GM12878 (cell line): ENCODE measurements at regions not wholly inside any gene's neighbourhood (a gene's known extent, or its start where the extent isn't known, plus 50 kb on each side); places are given as distances from the start of the nearest gene placed in this dataset.

Experiments
- ATAC-seq: fragments of 200-7000 bp; cut with Tn5 transposase; 3 replicates; pipeline ENCODE4 v1.9.1; 2020; ENCODE audit warnings: mild to moderate bottlenecking, moderate library complexity
- BruUV-seq: library from RNA; stranded (reverse); fragments of 400-500 nt; replicated peaks from 2 replicates; lab custom pipeline; 2021; lab: Mats Ljungman, UMichigan
- CTCF ChIA-PET: fragments of 300-600 bp; sonication (Branson Sonifier 250); formaldehyde crosslinking; extraction: SDS; loops from one replicate; lab custom pipeline; 2021; ENCODE audit warnings: inconsistent platforms; lab: Yijun Ruan, JAX
- POLR2A ChIA-PET: fragments of 350-600 bp; formaldehyde crosslinking; extraction: SDS; loops from one replicate; lab custom pipeline; 2021; ENCODE audit warnings: inconsistent platforms; lab: Charles Lee
- RAD21 ChIA-PET: fragments of 300-600 bp; sonication (Branson Sonifier 250); formaldehyde crosslinking; loops from one replicate; lab custom pipeline; 2023; ENCODE audit warnings: antibody characterized with exemption; ENCODE audit not compliant: unreplicated experiment; lab: Charles Lee
- SMC1A ChIA-PET: fragments of 300-600 bp; sonication (Branson Sonifier 250); formaldehyde crosslinking; loops from one replicate; lab custom pipeline; 2023; ENCODE audit not compliant: unreplicated experiment, uncharacterized antibody; lab: Charles Lee
- DNase-seq: peaks from one replicate; pipeline ENCODE4 v3.0.0-alpha.2; 2011; ENCODE audit warnings: low read depth, low spot score
- FAIRE-seq: peaks from 3 replicates; lab custom pipeline; 2011; peaks lifted over from hg19 to GRCh38; lab: Jason Lieb, UNC
- H2AFZ ChIP-seq: 2 replicates; pipeline ENCODE4 v1.6.0; 2011; ENCODE audit warnings: low read depth, low read length, control low read depth; ENCODE audit not compliant: control insufficient read depth
- H3K27ac ChIP-seq: 2 replicates; pipeline ENCODE4 v1.5.1; 2011; ENCODE audit warnings: control low read depth; ENCODE audit not compliant: control insufficient read depth, insufficient read depth
- H3K27me3 ChIP-seq, 2 experiments: replicated peaks in 1 of 2; 2 replicates each; pipeline versions ENCODE4 v1.6.0 to v1.6.1; 2011; ENCODE audit warnings: low read length in 1 of 2; ENCODE audit not compliant: control insufficient read depth in 2 of 2, insufficient read depth in 2 of 2
- H3K36me3 ChIP-seq, 2 experiments: 2 replicates each; pipeline ENCODE4 v1.5.1; 2011; ENCODE audit warnings: low read length in 1 of 2; ENCODE audit not compliant: control insufficient read depth in 2 of 2, insufficient read depth in 2 of 2
- H3K4me1 ChIP-seq: 2 replicates; pipeline ENCODE4 v1.6.1; 2011; ENCODE audit warnings: mild to moderate bottlenecking, low read length, moderate library complexity, mixed read lengths; ENCODE audit not compliant: control insufficient read depth, insufficient read depth
- H3K4me2 ChIP-seq: 2 replicates; pipeline ENCODE4 v1.6.0; 2011; ENCODE audit warnings: control low read depth; ENCODE audit not compliant: control insufficient read depth, insufficient read depth
- H3K4me3 ChIP-seq: fragments of 200-600 bp; sonication (generic); 2 replicates; pipeline ENCODE4 v1.5.1; 2016
- H3K79me2 ChIP-seq: 2 replicates; pipeline ENCODE4 v1.6.0; 2011; ENCODE audit warnings: low read length; ENCODE audit not compliant: control insufficient read depth, insufficient read depth
- H3K9ac ChIP-seq: 2 replicates; pipeline ENCODE4 v1.8.0; 2011; ENCODE audit warnings: low read length, control low read depth, mixed read lengths; ENCODE audit not compliant: control insufficient read depth, insufficient read depth
- H3K9me3 ChIP-seq: replicated peaks from 3 replicates; pipeline ENCODE4 v1.5.1; 2011; ENCODE audit warnings: mild to moderate bottlenecking, low read length; ENCODE audit not compliant: control insufficient read depth, insufficient read depth
- H4K20me1 ChIP-seq: 2 replicates; pipeline ENCODE4 v1.6.0; 2011; ENCODE audit not compliant: control insufficient read depth, insufficient read depth
- E2F4 ChIP-seq: IDR thresholded peaks from 2 replicates; pipeline ENCODE4 v1.6.1; 2012; ENCODE audit warnings: low read depth, low read length, improper control_type of control experiment
- GABPA ChIP-seq: IDR thresholded peaks from 2 replicates; pipeline ENCODE4 v1.6.1; 2014; ENCODE audit warnings: antibody characterized with exemption, low read depth, mild to moderate bottlenecking, inconsistent platforms
- PBX3 ChIP-seq: IDR thresholded peaks from 2 replicates; pipeline ENCODE4 v1.6.1; 2011; ENCODE audit warnings: mild to moderate bottlenecking, low read depth, low read length, moderate library complexity; ENCODE audit not compliant: insufficient replicate concordance
- WGBS: methylation state at CpG from one replicate; pipeline ENCODE4 v1.1.6; 2016; ENCODE audit warnings: low lambda C conversion rate; ENCODE audit not compliant: insufficient replicate concordance, insufficient coverage; ENCODE audit errors: missing lambda C conversion rate; 5-methylcytosine and 5-hydroxymethylcytosine counted together
- in situ Hi-C: fragments of 300-500 bp; cut with MboI; formaldehyde crosslinking; loops from 9 replicates; pipeline ENCODE4 v1.14.3; 2018; ENCODE audit warnings: mixed read lengths
- intact Hi-C: fragments of 100-400 bp; cut with micrococcal nuclease; formaldehyde crosslinking; loops from one replicate; pipeline ENCODE4 v1.14.2; 2022; ENCODE audit not compliant: unreplicated experiment
- TF ChIP-seq, protein P1 (sequence below): IDR thresholded peaks from 2 replicates; pipeline ENCODE4 v1.6.1; 2011; ENCODE audit warnings: borderline replicate concordance, low read depth, mild to moderate bottlenecking, moderate library complexity, mixed read lengths, low read length; ENCODE audit not compliant: insufficient read depth; ENCODE audit errors: extremely low read length
- TF ChIP-seq, protein P2 (sequence below): fragments of 150-350 bp; IDR thresholded peaks from 2 replicates; pipeline ENCODE4 v1.6.1; 2016; ENCODE audit warnings: low read depth, low read length

DNA sequence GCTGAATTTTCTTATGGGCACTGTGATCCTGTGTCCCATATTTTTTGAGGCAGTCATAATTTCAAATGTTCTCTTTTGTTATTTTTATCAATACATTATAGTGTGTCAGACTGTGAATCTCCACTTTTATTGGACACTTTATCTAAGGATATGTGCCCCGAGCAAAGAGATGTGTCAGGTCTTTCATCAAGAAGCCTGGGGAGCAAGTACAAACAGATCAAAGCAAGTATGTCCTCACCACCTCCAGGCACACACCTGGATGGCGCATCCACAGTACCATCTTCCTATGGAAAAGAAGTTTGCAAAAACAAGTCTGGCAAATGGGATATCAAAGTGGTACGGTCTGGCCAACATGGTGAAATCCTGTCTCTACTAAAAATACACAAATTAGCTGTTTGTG lies 81.0 kb upstream of the ZNF236 start:
- BruUV-seq = no TSS peak
- SMC1A ChIA-PET = interaction anchor here (1.0 to 1.4 kb wide), 2 partner anchors 31 to 63 kb away, joined by 3 read pairs; no protein-coding TSS in a partner anchor
- H2AFZ ChIP-seq = no peak overlapping the region
- H3K9ac ChIP-seq = no peak overlapping the region
- 61% methylated on average over 3 of the region's 3 CpGs for WGBS
- H3K4me1 ChIP-seq = no peaks in the 10 kb centered on the region
- in situ Hi-C loops (no loop called here), intact Hi-C loops (no loop called here)
- no peak overlapping the region for H3K4me2 ChIP-seq
- ATAC-seq (no peak), FAIRE-seq (no peak), DNase-seq (no peak)
- TF ChIP-seq, protein P1, sequence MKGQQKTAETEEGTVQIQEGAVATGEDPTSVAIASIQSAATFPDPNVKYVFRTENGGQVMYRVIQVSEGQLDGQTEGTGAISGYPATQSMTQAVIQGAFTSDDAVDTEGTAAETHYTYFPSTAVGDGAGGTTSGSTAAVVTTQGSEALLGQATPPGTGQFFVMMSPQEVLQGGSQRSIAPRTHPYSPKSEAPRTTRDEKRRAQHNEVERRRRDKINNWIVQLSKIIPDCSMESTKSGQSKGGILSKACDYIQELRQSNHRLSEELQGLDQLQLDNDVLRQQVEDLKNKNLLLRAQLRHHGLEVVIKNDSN = no peak
- TF ChIP-seq GABPA (no peak), E2F4 (no peak), PBX3 (no peak)
- TF ChIP-seq, protein P2, sequence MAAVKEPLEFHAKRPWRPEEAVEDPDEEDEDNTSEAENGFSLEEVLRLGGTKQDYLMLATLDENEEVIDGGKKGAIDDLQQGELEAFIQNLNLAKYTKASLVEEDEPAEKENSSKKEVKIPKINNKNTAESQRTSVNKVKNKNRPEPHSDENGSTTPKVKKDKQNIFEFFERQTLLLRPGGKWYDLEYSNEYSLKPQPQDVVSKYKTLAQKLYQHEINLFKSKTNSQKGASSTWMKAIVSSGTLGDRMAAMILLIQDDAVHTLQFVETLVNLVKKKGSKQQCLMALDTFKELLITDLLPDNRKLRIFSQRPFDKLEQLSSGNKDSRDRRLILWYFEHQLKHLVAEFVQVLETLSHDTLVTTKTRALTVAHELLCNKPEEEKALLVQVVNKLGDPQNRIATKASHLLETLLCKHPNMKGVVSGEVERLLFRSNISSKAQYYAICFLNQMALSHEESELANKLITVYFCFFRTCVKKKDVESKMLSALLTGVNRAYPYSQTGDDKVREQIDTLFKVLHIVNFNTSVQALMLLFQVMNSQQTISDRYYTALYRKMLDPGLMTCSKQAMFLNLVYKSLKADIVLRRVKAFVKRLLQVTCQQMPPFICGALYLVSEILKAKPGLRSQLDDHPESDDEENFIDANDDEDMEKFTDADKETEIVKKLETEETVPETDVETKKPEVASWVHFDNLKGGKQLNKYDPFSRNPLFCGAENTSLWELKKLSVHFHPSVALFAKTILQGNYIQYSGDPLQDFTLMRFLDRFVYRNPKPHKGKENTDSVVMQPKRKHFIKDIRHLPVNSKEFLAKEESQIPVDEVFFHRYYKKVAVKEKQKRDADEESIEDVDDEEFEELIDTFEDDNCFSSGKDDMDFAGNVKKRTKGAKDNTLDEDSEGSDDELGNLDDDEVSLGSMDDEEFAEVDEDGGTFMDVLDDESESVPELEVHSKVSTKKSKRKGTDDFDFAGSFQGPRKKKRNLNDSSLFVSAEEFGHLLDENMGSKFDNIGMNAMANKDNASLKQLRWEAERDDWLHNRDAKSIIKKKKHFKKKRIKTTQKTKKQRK = no peak
- no peaks in the 10 kb centered on the region; the same call in 2 of the 3 replicates for H3K9me3 ChIP-seq
- POLR2A ChIA-PET = no interaction called here
- no peak overlapping the region for H3K4me3 ChIP-seq
- CTCF ChIA-PET = no interaction called here
- no peaks in the 10 kb centered on the region for H4K20me1 ChIP-seq
- no peaks in the 10 kb centered on the region for H3K27me3 ChIP-seq
- RAD21 ChIA-PET = no interaction called here
- no peak overlapping the region for H3K27ac ChIP-seq
- H3K36me3 ChIP-seq = no peaks in the 10 kb centered on the region
- H3K79me2 ChIP-seq = no peaks in the 10 kb centered on the region
